D721Med (cell line): ENCODE measurements at regions not wholly inside any gene's neighbourhood (a gene's known extent, or its start where the extent isn't known, plus 50 kb on each side); places are given as distances from the start of the nearest gene placed in this dataset.

Source experiments
- DNase-seq: peaks from one replicate; pipeline ENCODE4 v3.0.0; 2011; ENCODE audit warnings: low spot score; ENCODE audit not compliant: insufficient read length
- FAIRE-seq: peaks from 2 replicates; lab custom pipeline; 2011; peaks lifted over from hg19 to GRCh38; lab: Jason Lieb, UNC
- CTCF ChIP-seq: IDR thresholded peaks from 2 replicates; pipeline ENCODE4 v1.5.1; 2012; ENCODE audit warnings: mild to moderate bottlenecking, control low read depth; ENCODE audit not compliant: insufficient read depth; ENCODE audit errors: missing control alignments

DNA sequence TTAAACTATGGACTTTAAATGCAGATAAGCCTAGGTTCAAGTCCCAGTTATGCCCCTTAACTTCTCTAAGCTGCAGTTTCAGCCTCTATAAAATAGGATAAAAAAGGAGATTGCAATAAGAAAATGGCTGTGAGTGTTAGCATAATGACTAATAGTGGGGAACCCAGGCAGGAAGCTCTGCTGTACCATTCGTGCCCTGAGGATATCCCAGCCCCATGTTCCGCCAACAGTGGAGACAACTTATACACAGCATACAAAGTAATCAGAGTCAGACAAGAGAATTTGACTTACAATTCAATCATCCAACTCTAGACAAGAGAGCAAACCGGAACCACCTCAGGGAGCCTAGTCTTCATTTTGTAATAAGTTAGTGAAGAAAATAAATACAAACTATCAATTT lies 141.5 kb upstream of the FSTL4 start:
- no peak for TF ChIP-seq CTCF
- FAIRE-seq (no peak), DNase-seq (no peak)

- no peak for FAIRE-seq
- no peak for DNase-seq
- TF ChIP-seq CTCF = no peak
Observed at GRCh38 chr5:133751846-133752245, 139.5 kb upstream of the FSTL4 start.

DNA sequence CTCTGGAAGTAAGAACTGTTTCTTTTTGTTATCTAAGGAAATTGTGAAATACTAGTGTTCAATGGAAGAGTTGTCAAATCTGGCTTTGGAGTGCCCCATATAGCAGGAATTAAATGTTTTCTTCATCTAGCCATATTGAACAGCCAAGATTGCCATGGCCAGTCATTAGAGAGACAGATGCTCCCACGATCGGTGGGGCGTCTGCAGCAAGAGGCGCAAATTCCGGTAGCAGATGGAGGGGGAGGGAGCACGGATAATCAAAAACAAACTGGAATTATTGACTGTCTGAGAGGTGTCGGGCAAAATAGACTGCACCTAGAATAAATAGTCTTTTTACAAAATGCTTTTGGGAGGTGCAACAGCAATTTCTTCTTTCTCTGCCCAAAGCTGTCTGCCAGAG lies 139.1 kb upstream of the FSTL4 start:
- no peak for TF ChIP-seq CTCF
- DNase-seq (no peak), FAIRE-seq (no peak)

DNA sequence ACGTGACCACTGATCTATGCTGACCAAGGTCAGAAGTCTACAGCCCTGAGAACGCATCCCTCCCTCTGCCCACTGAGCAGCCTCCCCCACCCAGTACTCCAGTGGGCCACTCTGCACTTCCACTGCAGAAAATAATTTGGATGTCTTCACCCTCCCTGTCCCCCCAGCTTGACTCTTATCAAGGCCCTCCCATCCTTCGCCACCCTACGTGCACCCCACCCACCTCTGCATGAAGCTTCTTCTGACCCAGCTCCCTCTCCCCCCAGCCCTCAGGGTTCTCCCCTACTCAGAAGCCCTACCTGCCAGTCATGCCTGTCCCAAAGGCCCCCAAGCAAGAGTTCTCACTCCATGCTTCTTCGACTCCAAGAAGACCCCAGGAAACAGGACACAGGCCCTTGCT lies 138.5 kb upstream of the FSTL4 start:
- DNase-seq (no peak), FAIRE-seq (no peak)
- no peak for TF ChIP-seq CTCF

DNA sequence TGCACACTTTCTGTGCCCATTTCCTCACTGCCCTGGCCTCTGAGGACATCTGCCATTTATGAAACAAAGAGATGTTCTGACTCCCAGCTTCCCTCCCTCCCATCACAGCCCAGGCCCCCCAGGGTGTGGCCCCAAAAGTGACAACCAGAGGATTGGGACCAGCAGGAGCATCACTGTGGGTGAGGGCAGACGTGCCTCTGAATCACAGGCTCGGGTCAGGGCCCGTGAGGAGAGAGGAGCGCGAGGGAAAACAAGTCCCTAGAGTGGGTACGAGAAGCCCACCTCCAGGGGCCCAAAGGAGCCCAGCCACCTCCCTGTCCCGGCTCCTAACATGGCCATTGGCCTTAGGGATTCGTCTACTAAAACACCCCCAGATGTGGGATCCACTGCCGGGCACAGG lies 138.0 kb upstream of the FSTL4 start:
- no peak for DNase-seq
- TF ChIP-seq CTCF = no peak
- FAIRE-seq = no peak

GRCh38 chr5:133749331-133749985 lies 137.1 kb upstream of the FSTL4 start:
- no peak for TF ChIP-seq CTCF
- DNase-seq = peak; percentile 29
- FAIRE-seq = no peak

DNA sequence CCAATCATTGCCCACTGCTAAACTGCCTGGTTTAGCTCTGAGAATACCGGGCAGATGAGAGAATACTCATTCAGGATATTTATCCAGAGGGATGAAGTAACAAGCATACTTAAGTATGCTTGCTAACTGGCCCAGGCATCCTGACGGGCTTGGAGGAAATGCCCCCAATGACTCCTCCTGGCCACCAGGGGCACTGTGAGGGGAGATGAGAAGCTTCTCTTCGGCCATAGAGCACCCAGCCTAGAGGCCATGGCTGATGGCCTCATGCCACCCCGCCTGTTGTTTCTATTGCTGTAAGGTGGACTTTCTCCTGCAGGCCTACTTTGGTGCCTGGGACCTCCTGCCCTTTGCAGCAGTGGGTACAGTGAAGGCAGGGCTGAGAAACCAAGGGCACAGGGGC lies 134.5 kb upstream of the FSTL4 start:
- no peak for FAIRE-seq
- TF ChIP-seq CTCF = no peak
- no peak for DNase-seq
